ENCODE measurements at regions not wholly inside any gene's neighbourhood (a gene's known extent, or its start where the extent isn't known, plus 50 kb on each side); places are given as distances from the start of the nearest gene placed in this dataset.

- TF ChIP-seq CTCF (IDR thresholded peaks at IDR 0.05; ENCODE audit: low read depth, low read length) = no peak
- TF ChIP-seq EZH2phosphoT487 (IDR thresholded peaks at IDR 0.05; ENCODE audit: low read depth) = no peak
Observed at GRCh38 chr3:161689584-161690298, 193.1 kb downstream of the OTOL1 start.

All from OCI-LY3 (cell line).